GM18868 (cell line): ENCODE measurements at regions not wholly inside any gene's neighbourhood (a gene's known extent, or its start where the extent isn't known, plus 50 kb on each side); places are given as distances from the start of the nearest gene placed in this dataset.

Experiments
- ATAC-seq: cut with Tn5 transposase; IDR thresholded peaks from one replicate; pipeline ENCODE4 v1.9.1; 2021; ENCODE audit warnings: mild to moderate bottlenecking, moderate library complexity; ENCODE audit not compliant: unreplicated experiment

- ATAC-seq = no peak
Observed at GRCh38 chr4:180790471-180790870, 1452.7 kb upstream of the TENM3 start.

- ATAC-seq = no peak
Observed at GRCh38 chr4:180792541-180792940, 1450.7 kb upstream of the TENM3 start.

- no peak for ATAC-seq
Observed at GRCh38 chr4:180794333-180794732, 1448.9 kb upstream of the TENM3 start.

GRCh38 chr4:180798036-180798577 lies 1445.1 kb upstream of the TENM3 start:
- no peak for ATAC-seq

GRCh38 chr4:180799798-180800197 lies 1443.4 kb upstream of the TENM3 start:
- no peak for ATAC-seq

GRCh38 chr4:180805101-180805500 lies 1438.1 kb upstream of the TENM3 start:
- ATAC-seq = no peak

- no peak for ATAC-seq
Observed at GRCh38 chr4:180808862-180809261, 1434.3 kb upstream of the TENM3 start.

GRCh38 chr4:180809439-180809838 lies 1433.8 kb upstream of the TENM3 start:
- peak; percentile 80 for ATAC-seq

GRCh38 chr4:180810581-180810980 lies 1432.6 kb upstream of the TENM3 start:
- ATAC-seq = no peak

GRCh38 chr4:180811556-180811955 lies 1431.6 kb upstream of the TENM3 start:
- ATAC-seq = peak; percentile 51

- no peak for ATAC-seq
Observed at GRCh38 chr4:180812783-180813182, 1430.4 kb upstream of the TENM3 start.

GRCh38 chr4:180814875-180815417 lies 1428.3 kb upstream of the TENM3 start:
- ATAC-seq = no peak

- ATAC-seq = no peak
Observed at GRCh38 chr4:180817529-180817928, 1425.7 kb upstream of the TENM3 start.

GRCh38 chr4:180823108-180823507 lies 1420.1 kb upstream of the TENM3 start:
- ATAC-seq = no peak

- no peak for ATAC-seq
Observed at GRCh38 chr4:180827232-180828009, 1415.8 kb upstream of the TENM3 start.

- ATAC-seq = no peak
Observed at GRCh38 chr4:180828455-180829018, 1414.7 kb upstream of the TENM3 start.

GRCh38 chr4:180832073-180832472 lies 1411.1 kb upstream of the TENM3 start:
- ATAC-seq = no peak

- ATAC-seq = peak; percentile 63
Observed at GRCh38 chr4:180840142-180840541, 1403.1 kb upstream of the TENM3 start.

GRCh38 chr4:180850318-180850940 lies 1392.8 kb upstream of the TENM3 start:
- no peak for ATAC-seq

- ATAC-seq = no peak
Observed at GRCh38 chr4:180852738-180853137, 1390.5 kb upstream of the TENM3 start.

GRCh38 chr4:180855184-180855583 lies 1388.0 kb upstream of the TENM3 start:
- no peak for ATAC-seq
